HG03354 (cell line): ENCODE measurements at regions not wholly inside any gene's neighbourhood (a gene's known extent, or its start where the extent isn't known, plus 50 kb on each side); places are given as distances from the start of the nearest gene placed in this dataset.

Experiments
- ATAC-seq: cut with Tn5 transposase; IDR thresholded peaks from one replicate; pipeline ENCODE4 v1.9.1; 2021; ENCODE audit warnings: mild to moderate bottlenecking; ENCODE audit not compliant: unreplicated experiment, poor library complexity, severe bottlenecking

DNA sequence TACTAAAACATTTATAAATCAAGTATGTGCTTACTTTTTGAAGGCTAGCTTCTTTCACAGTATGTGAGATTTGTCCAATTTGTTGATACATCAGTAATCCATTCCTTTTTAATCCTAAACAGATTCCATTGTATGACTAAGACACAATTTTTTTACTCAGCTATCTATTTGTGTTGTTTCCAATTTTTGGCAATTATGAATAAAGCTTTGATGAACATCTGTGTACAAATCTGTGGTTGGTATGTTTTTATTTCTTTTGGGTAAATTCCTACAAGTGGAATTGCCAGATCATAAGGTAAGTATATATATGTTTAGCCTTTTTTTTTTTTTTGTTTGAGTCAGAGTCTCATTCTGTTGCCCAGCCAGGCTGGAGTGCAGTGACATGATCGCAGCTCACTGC, 56.2 kb upstream of the VEPH1 start:
- ATAC-seq = no peak
